Posterior vena cava (tissue), 2 donors: ENCODE measurements at regions not wholly inside any gene's neighbourhood (a gene's known extent, or its start where the extent isn't known, plus 50 kb on each side); places are given as distances from the start of the nearest gene placed in this dataset.

Source experiments
- DNase-seq: peaks from one replicate; pipeline ENCODE4 v3.0.0-alpha.2; 2020; ENCODE audit warnings: low spot score
- intact Hi-C, 2 donors: fragments of 100-400 bp; cut with DNase I; formaldehyde crosslinking; loops; one replicate each; pipeline versions ENCODE4 v1.14.1 to v1.14.2; 2022 to 2023
- donor health status: DM: yes; HTN: yes; CAD: no.
- donor health status: DM: yes; HTN: yes; CAD: no.

DNA sequence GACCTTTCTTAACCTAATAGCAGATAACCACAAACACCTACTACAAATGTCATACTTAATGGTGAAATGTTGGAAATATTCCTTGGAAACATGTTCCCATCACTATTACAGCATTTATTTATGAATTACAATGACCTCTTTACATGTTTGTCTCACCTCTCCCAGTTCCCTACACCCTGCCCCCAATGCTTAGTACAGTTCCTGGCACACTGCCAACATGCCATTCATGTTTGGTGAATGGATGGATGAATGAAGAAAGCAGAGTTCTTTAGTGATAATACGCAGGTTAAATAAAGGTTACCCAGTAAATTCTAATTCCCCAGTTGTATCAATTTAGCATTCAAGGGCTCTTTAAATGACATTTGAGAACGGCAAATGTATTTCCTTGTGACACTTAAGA, 259.9 kb upstream of the ATP11B start:
- intact Hi-C loops = no loop called here
- DNase-seq = no peak

DNA sequence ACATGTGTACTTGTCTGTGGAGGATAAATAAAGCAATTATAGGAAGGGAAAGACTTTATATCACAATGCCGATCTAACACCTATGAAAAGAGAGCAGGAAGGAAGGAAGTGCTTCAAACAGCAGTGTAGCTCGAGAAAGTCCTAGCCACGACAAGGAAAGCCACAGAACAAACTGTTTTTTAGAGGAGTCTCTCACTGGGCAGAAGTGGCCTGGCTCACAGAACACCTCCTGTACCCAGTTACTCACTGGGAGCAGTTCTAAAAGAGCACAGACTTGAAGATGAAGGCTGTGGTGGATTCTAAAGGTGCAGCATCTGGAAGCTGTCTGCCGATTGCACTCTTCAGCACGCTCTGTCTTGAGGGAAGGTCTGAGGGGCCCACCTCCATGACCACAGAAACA, 248.8 kb upstream of the ATP11B start:
- no peak for DNase-seq
- intact Hi-C loops = no loop called here

DNA sequence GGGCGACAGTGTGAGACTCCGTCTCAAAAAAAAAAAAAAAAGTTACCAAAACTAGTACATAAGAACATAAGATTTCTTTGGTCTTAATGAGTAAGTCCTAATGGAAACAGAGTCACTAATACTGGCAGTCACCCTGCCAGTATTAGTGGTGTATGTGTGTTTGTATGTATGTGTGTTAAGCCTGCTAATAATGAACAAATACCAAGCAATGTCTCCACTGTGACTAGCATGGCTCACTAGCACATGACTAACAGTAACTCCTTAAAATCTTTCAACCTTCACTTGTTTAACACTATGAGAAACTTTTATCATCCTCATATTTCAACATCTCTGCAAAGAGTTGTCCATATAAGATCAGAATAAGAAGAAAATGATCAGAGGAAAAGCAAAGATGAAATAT, 231.0 kb upstream of the ATP11B start:
- intact Hi-C loops = no loop called here
- no peak for DNase-seq

DNA sequence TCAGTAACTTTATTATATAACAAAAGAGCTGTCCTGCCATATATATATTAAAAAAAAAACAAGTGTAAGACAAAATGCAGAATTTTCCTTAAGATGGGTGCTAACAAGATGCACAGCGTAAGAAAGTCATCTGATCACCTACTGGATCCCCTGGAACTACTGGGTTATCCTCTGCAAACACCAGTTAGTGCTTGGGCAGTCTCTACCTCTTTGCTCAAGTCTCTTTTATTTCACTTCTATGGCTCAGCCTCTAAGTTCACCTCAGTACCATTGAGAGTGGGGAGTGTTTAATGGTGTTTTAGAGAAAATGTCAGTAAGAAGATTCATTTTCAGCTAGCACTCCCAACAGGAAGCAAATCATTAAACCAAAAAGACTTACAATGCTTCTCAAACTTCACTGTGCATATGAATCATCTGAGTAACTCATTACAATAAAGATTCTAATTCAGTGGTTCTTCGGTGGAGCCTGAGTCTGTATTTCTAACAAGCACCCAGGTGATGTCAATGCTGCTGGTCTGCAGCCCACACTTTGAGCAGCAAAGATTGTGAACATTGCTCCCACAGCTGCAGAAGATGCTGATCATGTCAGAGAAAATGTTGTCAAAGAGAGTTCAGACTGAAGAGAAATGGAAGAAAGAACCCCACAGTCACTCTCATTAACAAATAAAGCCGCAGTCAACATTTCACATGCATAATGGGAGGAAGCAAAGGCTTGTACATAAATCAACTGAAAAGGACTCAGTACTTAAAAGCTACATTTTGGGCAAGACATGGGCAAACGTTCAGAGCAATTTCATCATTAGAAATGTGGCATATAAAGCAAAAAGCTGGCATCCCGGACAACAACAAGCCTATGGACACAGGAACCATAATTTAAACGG, 227.1 kb upstream of the ATP11B start:
- intact Hi-C loops = no loop called here
- DNase-seq = no peak

DNA sequence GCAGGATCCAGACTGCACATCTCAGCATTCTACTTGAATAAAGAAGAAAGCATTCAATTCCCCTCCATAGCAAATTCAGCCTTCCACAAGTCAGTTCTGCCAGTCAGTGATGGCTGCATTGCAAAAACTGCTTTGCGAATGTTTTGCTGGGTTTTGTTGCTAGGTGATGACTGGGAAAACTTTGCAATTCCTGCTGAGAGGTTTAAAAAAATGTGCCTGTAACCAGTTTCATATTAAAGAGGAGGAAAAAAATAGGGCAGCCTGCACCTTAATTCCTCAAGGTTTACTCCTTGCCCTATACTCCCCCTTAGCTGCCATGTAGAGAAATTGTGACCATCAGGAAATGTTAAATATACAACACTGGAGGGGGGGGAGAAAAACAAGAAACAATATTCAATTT, 225.6 kb upstream of the ATP11B start:
- DNase-seq = no peak
- intact Hi-C loops = no loop called here

DNA sequence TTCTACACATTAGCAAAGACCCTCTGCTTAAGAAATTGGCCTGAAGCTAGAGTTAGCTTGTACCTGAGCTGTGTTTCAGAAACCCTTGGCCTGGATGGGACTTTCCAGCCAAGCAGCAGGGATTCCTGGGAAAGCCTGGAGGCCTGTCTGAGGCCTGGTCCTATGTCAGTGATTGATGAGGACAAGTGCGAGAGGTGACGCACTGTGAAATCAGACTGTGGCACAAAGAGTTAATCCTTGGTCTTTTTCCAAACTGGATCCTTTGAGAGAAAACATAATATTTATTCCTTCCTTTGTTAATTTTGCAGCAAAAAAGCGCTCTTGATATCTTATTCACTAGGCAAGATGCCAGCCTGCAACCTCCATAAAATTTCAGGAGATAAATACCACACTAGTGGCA, 225.0 kb upstream of the ATP11B start:
- intact Hi-C loops = no loop called here
- no peak for DNase-seq

DNA sequence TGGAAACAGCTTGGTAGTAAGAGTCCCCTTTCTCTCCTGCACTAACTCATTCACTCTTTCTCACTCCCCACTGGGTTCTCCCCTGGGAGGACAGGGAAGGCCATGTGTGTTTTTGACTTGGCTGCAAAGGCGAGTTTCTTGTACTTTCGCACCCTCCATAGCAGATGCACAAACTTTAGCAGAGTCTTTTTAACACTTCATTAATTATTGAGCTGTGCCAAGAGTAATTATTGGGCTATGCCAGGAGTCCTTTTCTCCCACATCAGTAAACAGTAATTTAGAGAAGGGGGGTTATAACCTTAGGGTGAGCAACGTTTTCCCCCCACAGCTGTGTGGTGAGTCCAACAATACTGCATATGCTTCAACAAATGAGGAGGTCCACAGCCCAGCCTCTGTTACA, 224.4 kb upstream of the ATP11B start:
- DNase-seq = no peak
- intact Hi-C loops = no loop called here

DNA sequence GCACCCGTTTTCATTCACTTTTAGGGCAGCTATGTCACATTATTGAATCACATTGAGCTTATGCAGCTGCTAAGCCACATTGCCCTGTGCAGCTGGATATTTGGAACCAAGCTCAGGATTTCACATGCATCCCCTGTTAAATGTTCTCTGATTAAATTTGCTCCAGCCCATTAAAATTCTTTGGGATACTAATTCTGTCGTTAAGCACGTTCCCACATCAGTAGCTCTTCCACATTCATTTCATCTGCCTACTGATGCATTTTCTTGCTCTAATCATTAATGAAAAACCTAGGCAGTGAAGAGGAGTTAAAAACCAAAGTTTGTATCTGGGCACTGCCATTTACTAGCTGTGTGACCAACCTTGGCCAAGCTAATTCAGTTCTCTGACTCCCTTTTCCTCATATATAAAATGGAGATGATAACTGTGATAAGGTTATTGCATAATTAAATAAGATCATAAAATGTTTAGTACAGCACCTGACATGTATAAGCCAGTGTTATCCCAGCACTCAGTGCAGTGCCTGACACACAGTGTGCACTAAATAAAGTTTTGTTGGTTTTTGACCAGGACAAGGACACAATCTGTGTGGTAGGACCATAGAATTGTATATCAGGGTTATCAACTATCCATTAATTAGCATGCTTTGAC, 222.2 kb upstream of the ATP11B start:
- intact Hi-C loops = no loop called here

DNA sequence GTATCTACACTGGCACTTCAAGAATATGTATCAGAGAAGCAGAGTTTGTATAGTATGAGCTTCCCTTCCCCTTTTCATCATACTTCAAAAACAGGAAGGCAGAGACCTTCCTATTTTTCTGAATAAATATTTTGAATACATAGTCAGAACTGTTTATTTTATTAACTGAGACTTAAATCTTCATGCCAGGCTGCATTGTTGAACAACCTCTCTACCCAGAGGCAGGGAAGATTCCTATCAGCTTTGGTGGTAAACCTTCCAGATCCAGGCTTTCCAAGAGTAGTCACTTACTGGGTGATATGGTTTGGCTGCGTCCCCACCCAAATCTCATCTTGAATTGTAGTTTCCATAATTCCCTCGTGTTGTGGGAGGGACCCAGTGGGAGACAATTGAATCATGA, 217.4 kb upstream of the ATP11B start:
- no peak for DNase-seq
- intact Hi-C loops = no loop called here

More for the DNA sequence above, 222.2 kb upstream of the ATP11B start:
- no peak for DNase-seq

DNA sequence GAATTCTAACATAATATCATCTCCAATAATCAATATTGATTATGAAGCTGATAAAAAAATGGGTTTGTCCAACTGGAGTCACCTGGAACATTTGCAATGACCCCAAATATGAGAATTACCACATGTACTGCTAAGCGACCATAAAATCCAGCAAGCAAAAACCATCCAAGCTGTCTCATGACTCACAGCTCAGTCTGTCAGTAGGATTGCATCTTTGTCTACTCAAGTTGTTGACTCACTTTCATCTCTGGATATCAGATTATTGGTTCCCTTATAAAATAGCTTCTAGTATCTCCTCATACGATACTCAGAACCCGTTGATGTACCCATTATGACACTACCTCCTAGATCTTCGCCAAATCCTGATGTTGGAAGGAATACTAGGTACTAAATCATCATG, 209.8 kb upstream of the ATP11B start:
- no peak for DNase-seq
- intact Hi-C loops = no loop called here

DNA sequence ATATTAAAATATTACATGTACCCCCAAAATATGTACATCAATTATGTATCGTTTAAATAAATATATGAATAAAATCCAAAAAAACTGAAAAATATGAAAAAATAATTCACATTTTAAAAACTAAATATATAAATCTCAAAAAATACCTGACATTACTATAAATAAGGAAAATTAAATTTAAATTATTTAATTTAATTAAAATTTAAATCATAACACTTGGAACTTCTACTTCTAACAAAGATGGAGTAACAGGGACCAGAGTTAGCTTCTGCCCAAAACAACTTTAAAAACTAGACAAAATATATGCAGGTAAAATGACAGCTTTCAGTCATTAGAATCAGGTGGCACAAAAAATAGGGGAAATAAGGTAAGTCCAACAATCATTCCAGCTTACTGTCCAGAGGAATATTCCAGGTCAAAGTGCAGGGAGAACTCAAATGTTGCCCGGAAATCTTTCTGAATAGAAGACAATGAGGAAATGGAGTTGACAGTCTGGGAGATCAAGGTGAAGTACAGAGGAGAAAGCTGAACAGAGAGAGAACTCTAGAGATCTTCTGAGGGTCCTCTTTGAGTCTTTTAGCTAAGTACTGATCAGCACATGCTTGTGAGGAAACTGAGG, 207.7 kb upstream of the ATP11B start:
- intact Hi-C loops = no loop called here
- no peak for DNase-seq

DNA sequence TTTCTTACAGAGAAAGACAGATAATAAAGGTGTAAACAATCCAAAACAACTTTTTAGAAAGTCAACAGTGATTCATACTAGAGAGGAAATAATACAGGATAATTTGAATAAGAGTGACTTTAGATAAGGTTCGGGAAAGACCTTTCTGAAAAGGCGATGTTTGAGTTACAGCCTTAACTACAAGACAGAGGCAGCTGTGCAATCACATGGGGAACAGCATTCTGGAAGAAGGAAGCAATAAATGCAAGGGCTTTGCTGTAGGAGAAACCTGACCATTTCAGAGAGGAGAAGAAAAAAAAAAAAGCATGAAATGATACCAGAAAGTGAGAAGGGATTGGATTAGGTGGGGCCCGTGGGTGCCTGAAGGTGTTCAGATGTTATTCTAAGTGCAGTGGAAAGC, 200.6 kb upstream of the ATP11B start:
- DNase-seq = no peak
- intact Hi-C loops = no loop called here

DNA sequence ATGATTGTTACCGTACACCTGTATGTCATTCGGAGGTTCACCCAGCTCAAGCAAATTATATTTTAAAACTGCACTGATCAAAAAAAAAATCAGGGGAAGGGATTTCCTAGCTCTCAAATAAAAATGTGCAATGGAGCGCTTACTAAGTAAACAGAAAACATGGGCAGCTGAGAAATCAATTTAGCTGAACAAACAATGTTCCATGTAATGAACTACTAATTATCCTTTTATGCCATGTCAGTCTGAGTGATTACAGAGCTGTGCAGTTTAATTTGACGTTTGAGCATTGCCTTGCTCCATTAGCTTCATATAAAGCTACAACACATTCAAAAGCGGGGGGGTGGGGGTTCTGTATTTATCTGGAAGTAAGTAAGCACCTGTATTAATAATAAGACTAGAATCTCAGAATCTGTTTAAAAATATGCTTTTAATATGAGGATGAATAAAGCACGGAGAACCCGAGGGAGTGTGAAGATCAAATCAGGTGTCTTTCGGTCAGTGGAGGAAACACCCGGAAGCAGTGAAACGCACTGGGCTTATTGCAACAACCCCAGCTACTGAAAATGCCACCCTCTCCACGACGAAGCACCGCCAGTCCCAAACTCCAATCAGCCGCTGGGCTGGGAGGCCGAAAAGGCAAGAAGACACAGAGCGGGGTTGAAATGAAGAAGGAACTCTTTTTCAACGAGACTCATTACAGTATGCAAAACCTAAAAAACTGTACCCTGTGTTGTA, 196.5 kb upstream of the ATP11B start:
- DNase-seq = no peak
- intact Hi-C loops = no loop called here

DNA sequence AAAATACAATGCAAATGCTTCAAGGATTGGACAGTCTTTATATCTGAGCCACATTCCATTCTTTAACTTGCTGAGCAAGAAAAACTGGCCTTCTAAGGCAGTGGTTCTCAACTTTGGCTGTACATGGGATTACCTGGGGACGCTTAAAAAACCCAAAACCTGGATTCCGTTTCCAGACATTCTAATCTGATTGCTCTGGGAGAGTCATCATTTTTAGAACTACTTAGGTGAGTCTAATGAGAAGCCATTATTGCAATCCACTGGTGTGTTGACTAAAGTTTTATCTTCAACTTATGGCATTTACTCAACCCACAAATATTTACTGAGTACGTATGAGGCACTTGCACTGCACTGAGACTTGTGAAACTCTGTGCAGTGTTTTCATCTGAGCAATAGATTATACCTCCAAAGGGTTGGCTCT, 195.7 kb upstream of the ATP11B start:
- intact Hi-C loops = no loop called here
- DNase-seq = no peak

DNA sequence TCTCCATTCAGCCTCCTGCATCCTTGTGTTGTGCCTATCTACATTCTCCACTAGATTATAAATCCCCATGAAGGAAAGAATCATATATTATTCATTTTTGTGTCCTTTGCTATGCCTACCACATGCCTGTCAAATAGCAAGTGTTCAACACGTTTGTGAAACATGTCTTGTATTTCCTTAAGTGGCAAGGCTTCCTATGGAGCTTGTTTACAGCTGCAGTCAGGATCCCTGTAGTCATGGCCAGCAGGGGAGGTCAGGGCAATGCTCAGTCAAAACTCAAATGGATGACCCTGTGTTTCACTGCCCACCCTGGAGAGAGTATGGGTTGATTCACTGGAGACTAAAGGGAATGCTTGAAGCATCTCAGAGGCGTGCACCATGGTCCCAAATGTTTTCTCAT, 191.7 kb upstream of the ATP11B start:
- DNase-seq = no peak
- intact Hi-C loops = no loop called here

DNA sequence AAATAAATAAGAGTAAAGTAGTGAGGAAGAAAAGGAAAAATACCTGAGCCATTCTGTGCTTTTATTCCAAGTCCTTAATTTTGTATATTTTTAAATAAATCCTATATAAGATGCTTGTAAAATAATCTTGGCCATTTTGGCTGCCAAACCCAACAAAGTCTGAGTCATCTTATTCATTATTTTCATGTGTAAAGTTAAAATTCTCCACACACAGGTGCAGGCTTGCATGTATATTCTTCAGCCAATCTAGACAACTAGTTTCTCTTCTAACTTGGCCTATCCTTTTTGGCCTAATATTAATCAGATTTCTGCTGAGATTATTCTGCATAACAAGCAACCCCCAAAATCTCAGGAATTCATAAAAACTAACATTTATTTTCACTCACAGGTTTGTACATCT, 189.8 kb upstream of the ATP11B start:
- DNase-seq = no peak
- intact Hi-C loops = no loop called here

DNA sequence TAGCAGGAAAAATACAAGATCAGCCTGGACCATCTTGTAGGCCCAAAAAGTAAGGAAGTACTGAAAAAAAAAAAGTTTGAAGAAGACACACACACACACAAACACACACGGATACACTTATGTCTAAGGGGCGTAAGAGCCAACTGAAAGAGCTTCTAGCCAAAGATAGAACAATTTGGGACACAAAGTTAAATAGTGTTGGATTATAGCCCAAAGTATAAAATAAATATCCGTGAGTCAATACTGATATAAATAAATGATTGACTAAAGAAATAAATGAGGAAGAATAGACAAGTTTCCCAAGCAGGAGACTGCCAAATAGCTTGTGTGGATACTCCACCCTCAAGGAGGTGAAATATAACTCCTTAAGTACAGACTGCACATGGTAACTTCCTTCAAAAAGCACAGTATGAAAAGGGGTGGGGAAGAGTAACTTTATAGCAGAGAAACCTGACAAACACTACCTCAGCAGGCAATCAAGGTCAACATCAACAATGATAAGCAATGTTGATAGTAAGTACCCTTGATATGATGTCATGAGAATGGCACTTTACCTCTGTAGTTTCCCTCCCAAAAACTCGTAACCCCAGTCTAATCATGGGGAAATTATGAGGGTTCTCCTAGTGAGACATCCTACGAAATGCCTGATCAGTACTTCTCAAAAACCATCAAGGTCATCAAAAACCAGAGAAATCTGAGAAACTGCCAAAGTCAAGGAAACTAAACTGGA, 187.3 kb upstream of the ATP11B start:
- intact Hi-C loops = no loop called here

DNA sequence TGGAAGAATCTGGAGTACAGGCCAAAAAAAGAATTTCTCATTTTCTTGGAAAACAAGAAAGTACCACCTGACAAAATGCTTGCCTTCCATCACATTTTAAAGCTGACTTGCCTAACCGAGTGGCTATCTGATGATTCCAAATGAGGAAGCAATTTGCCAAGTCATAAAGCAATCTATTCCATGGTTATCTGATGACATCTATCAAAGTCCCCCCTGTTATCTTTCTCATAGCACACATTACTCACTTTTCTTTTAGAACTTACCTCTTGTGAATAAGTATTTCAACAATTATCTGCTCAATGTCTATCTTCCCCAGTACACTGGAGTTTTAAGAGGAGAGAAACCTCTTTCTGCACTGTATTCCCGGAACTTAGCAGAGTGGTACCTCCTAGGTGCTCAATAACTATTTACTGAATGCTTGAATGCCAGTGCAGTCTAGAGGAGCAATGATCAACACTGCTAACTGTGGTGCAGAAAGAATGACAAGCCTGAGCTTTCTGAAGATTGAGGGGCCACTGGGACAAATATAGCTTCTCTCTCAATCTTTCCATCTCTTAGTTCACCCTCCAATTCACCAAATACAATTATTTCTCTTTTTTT, 186.3 kb upstream of the ATP11B start:
- intact Hi-C loops = no loop called here
- DNase-seq = no peak

More for the DNA sequence above, 187.3 kb upstream of the ATP11B start:
- DNase-seq = no peak

DNA sequence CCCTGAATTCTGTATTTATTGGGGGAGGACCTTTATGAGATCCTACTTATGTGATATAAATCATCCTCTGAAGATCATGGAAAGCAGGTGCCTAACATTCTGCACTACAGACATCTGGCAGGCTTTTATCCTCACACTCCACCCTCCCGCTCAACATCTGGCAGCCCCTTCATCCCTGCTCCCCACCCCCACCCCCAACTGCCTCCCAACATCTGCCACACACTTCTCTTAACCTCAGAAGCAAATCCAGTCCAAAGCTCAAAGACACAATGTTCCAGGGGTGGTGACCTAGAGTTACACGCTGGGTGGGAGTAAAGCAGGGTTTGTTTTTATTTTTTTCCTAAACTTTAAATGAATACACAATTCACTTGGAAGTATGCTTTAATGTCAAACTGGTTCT, 184.5 kb upstream of the ATP11B start:
- DNase-seq = no peak
- intact Hi-C loops = no loop called here
